ENCODE measurements at regions not wholly inside any gene's neighbourhood (a gene's known extent, or its start where the extent isn't known, plus 50 kb on each side); places are given as distances from the start of the nearest gene placed in this dataset.

DNA sequence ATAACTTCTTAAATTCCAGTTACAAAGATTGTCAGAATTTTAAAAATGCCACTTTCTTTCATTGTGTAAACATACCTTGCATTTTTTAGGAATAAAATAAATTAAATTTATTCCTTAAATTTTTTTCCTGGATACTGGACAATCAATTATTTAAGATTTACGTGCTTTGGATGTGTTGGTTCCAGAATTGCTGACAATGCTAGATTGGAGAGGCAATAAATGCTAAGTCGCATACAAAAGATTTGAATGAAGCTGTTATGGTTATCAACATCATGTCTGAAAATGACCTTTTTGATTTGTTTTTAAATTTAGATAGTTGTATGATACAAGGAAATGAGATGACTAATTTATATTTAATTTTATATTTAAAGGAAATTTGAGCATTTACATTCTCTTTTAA lies 89.2 kb upstream of the SEMA3A start:
- H3K27me3 ChIP-seq (replicated peaks; ENCODE audit: control insufficient read depth, insufficient read depth, low read length), result no peaks in the 10 kb centered on the region
- H3K4me1 Mint-ChIP-seq (ENCODE audit: low read depth, unreplicated experiment), result peaks cover 12% of the 10 kb centered on the region
- H3K36me3 Mint-ChIP-seq (ENCODE audit: insufficient read depth, unreplicated experiment), result no peaks in the 10 kb centered on the region
- no TSS peak for BruUV-seq (replicated peaks)
- H3K9me3 Mint-ChIP-seq (ENCODE audit: unreplicated experiment), result peaks cover under 1% of the 10 kb centered on the region
- no peaks in the 10 kb centered on the region for H3K9me3 ChIP-seq
- no peak overlapping the region for H3K4me3 Mint-ChIP-seq (ENCODE audit: unreplicated experiment)
- TF ChIP-seq CTCF (IDR thresholded peaks at IDR 0.05; ENCODE audit: insufficient read depth in 1 of 2, low read depth in 1 of 2, low read length in 1 of 2, severe bottlenecking in 1 of 2, unreplicated experiment in 1 of 2), result no peak
- H3K4me3 ChIP-seq (ENCODE audit: low read depth, low read length), result no peak overlapping the region
- no peaks in the 10 kb centered on the region for H3K36me3 ChIP-seq (ENCODE audit: control insufficient read depth, insufficient read depth, low read length)
- ChIA-PET CTCF (no interaction called here), POLR2A (no interaction called here)
- no peaks in the 10 kb centered on the region for H3K27me3 Mint-ChIP-seq (ENCODE audit: insufficient read depth, unreplicated experiment)
- H3K4me1 ChIP-seq, result peaks cover 18% of the 10 kb centered on the region
- H3K27ac Mint-ChIP-seq (ENCODE audit: unreplicated experiment), result no peak overlapping the region
- DNase-seq, result no peak
- intact Hi-C loops (cut with micrococcal nuclease; ENCODE audit: unreplicated experiment), result no loop called here

GRCh38 chr7:84281518-84281917 lies 86.9 kb upstream of the SEMA3A start:
- CTCF ChIA-PET, result no interaction called here
- intact Hi-C loops (cut with micrococcal nuclease; ENCODE audit: unreplicated experiment), result no loop called here

DNA sequence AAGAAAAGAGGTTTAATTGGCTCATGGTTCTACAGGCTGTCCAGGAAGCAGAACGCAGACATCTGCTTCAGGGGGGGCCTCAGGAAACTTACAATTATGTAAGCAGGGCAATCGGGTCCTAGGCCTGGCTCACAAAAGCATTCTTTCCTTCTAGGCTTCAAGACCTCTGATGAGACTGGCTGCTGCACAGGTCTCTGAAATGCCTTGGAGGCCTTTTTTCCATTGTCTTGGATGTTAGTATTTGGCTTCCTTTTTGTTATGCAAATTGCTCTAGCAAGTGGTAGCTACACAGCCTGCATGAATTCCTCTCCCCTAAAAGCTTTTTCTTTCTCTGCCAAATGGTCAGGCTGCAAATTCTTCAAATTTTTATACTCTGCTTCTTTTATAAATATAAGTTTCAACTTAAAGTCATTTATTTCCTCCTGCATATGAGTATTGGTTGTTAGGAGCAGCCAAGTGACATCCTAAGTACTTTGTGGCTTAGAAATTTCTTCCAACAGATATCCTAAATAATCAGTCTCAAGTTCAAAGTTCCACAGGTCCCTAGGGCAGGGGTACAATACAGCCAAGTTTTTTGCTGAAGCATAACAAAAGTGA lies 83.1 kb upstream of the SEMA3A start:
- H3K36me3 ChIP-seq (ENCODE audit: control insufficient read depth, insufficient read depth, low read length), result no peaks in the 10 kb centered on the region
- peaks cover 11% of the 10 kb centered on the region for H3K9me3 Mint-ChIP-seq (ENCODE audit: unreplicated experiment)
- no peak overlapping the region for H3K4me3 ChIP-seq (ENCODE audit: low read depth, low read length)
- H3K4me1 ChIP-seq, result peaks cover 18% of the 10 kb centered on the region
- no peak for DNase-seq
- peaks cover 22% of the 10 kb centered on the region for H3K4me1 Mint-ChIP-seq (ENCODE audit: low read depth, unreplicated experiment)
- no peak overlapping the region for H3K4me3 Mint-ChIP-seq (ENCODE audit: unreplicated experiment)
- no peaks in the 10 kb centered on the region for H3K27me3 Mint-ChIP-seq (ENCODE audit: insufficient read depth, unreplicated experiment)
- no peaks in the 10 kb centered on the region for H3K9me3 ChIP-seq
- intact Hi-C loops (cut with micrococcal nuclease; ENCODE audit: unreplicated experiment), result no loop called here
- no peak overlapping the region for H3K27ac Mint-ChIP-seq (ENCODE audit: unreplicated experiment)
- no peaks in the 10 kb centered on the region for H3K36me3 Mint-ChIP-seq (ENCODE audit: insufficient read depth, unreplicated experiment)
- no peaks in the 10 kb centered on the region for H3K27me3 ChIP-seq (replicated peaks; ENCODE audit: control insufficient read depth, insufficient read depth, low read length)
- ChIA-PET POLR2A (no interaction called here), CTCF (no interaction called here)
- TF ChIP-seq CTCF (IDR thresholded peaks at IDR 0.05; ENCODE audit: insufficient read depth in 1 of 2, low read depth in 1 of 2, low read length in 1 of 2, severe bottlenecking in 1 of 2, unreplicated experiment in 1 of 2), result no peak
- no TSS peak for BruUV-seq (replicated peaks)

More at GRCh38 chr7:84281518-84281917, 86.9 kb upstream of the SEMA3A start:
- H3K27me3 ChIP-seq (replicated peaks; ENCODE audit: control insufficient read depth, insufficient read depth, low read length), result no peaks in the 10 kb centered on the region
- BruUV-seq (replicated peaks), result no TSS peak
- Mint-ChIP-seq H3K27me3 (ENCODE audit: insufficient read depth, unreplicated experiment) (no peaks in the 10 kb centered on the region), H3K27ac (ENCODE audit: unreplicated experiment) (no peak overlapping the region), H3K4me1 (ENCODE audit: low read depth, unreplicated experiment) (peaks cover 22% of the 10 kb centered on the region), H3K4me3 (ENCODE audit: unreplicated experiment) (no peak overlapping the region), H3K36me3 (ENCODE audit: insufficient read depth, unreplicated experiment) (no peaks in the 10 kb centered on the region), H3K9me3 (ENCODE audit: unreplicated experiment) (peaks cover 11% of the 10 kb centered on the region)
- H3K4me3 ChIP-seq (ENCODE audit: low read depth, low read length), result no peak overlapping the region
- POLR2A ChIA-PET, result no interaction called here
- no peak for TF ChIP-seq CTCF (IDR thresholded peaks at IDR 0.05; ENCODE audit: insufficient read depth in 1 of 2, low read depth in 1 of 2, low read length in 1 of 2, severe bottlenecking in 1 of 2, unreplicated experiment in 1 of 2)
- no peaks in the 10 kb centered on the region for H3K36me3 ChIP-seq (ENCODE audit: control insufficient read depth, insufficient read depth, low read length)
- no peak for DNase-seq
- H3K9me3 ChIP-seq, result no peaks in the 10 kb centered on the region
- H3K4me1 ChIP-seq, result peaks cover 18% of the 10 kb centered on the region

Measured in Caco-2 (cell line).